H1 (cell line): ENCODE measurements at regions not wholly inside any gene's neighbourhood (a gene's known extent, or its start where the extent isn't known, plus 50 kb on each side); places are given as distances from the start of the nearest gene placed in this dataset.
"Not testable (repeated sequence)": the region's sequence is repeated elsewhere in the genome, so short reads cannot be mapped to it uniquely, and the experiment has no call there.

Experiments
- CTCF ChIA-PET: fragments of 300-600 bp; sonication (Branson Sonifier 250); formaldehyde crosslinking; loops from one replicate; lab custom pipeline; 2021; ENCODE audit not compliant: partially characterized antibody; lab: Charles Lee
- POLR2A ChIA-PET: fragments of 300-600 bp; sonication (Branson Sonifier 250); formaldehyde crosslinking; loops from one replicate; lab custom pipeline; 2021; ENCODE audit warnings: inconsistent platforms; ENCODE audit not compliant: partially characterized antibody; lab: Charles Lee
- DNase-seq, 2 experiments: peaks; one replicate each; pipeline versions ENCODE4 v3.0.0 to v3.0.0-alpha.2; 2010 to 2022; ENCODE audit warnings: low spot score in 2 of 2, low read depth in 1 of 2, mixed read lengths in 1 of 2
- FAIRE-seq: peaks from 2 replicates; lab custom pipeline; 2011; peaks lifted over from hg19 to GRCh38; lab: Jason Lieb, UNC
- H2AFZ ChIP-seq: 2 replicates; pipeline ENCODE4 v1.8.1; 2012; ENCODE audit warnings: low read length, inconsistent platforms
- H2AK5ac ChIP-seq: 2 replicates; pipeline ENCODE4 v1.6.1; 2013; ENCODE audit warnings: low read depth, low read length
- H2BK120ac ChIP-seq: replicated peaks from 2 replicates; pipeline ENCODE3; 2013; ENCODE audit warnings: low read depth, low read length, inconsistent platforms
- H2BK12ac ChIP-seq: 2 replicates; pipeline ENCODE4 v1.6.1; 2013; ENCODE audit warnings: low read depth, low read length
- H2BK15ac ChIP-seq: 2 replicates; pipeline ENCODE4 v1.6.1; 2013; ENCODE audit warnings: low read length
- H2BK20ac ChIP-seq: 2 replicates; pipeline ENCODE4 v1.6.1; 2013; ENCODE audit warnings: low read length
- H2BK5ac ChIP-seq: 2 replicates; pipeline ENCODE4 v1.6.1; 2013; ENCODE audit warnings: low read depth, low read length
- H3K14ac ChIP-seq: 2 replicates; pipeline ENCODE4 v1.6.1; 2013; ENCODE audit warnings: inconsistent platforms; ENCODE audit not compliant: insufficient read length
- H3K18ac ChIP-seq: 2 replicates; pipeline ENCODE4 v1.6.1; 2013; ENCODE audit warnings: low read length; ENCODE audit errors: extremely low read depth
- H3K23ac ChIP-seq: 2 replicates; pipeline ENCODE4 v1.6.1; 2013; ENCODE audit warnings: inconsistent platforms; ENCODE audit not compliant: insufficient read length
- H3K23me2 ChIP-seq: 2 replicates; pipeline ENCODE4 v1.6.1; 2013; ENCODE audit warnings: low read depth, low read length
- H3K27ac ChIP-seq: 2 replicates; pipeline ENCODE4 v1.6.1; 2011; ENCODE audit warnings: low read depth, low read length, inconsistent platforms
- H3K27me3 ChIP-seq, 4 experiments: replicated peaks in 1 of 4; 1 replicate in 1 of 4; 2 replicates in 3 of 4; pipeline versions ENCODE4 v1.6.1 to v1.8.1; 2011 to 2013; ENCODE audit warnings: low read length in 3 of 4, mild to moderate bottlenecking in 3 of 4, inconsistent platforms in 2 of 4, mixed read lengths in 2 of 4, moderate library complexity in 1 of 4; ENCODE audit not compliant: control insufficient read depth in 3 of 4, insufficient read depth in 3 of 4; ENCODE audit errors: extremely low read depth in 1 of 4
- H3K36me3 ChIP-seq, 4 experiments: 2 replicates each; pipeline versions ENCODE4 v1.6.1 to v1.8.1; 2011 to 2013; ENCODE audit warnings: mild to moderate bottlenecking in 4 of 4, low read length in 3 of 4, moderate library complexity in 2 of 4, control low read depth in 1 of 4, inconsistent platforms in 1 of 4; ENCODE audit not compliant: insufficient read depth in 4 of 4, control insufficient read depth in 2 of 4
- H3K4ac ChIP-seq: replicated peaks from 2 replicates; pipeline ENCODE3; 2013; ENCODE audit warnings: low read length, low read depth, mixed read lengths, inconsistent platforms; ENCODE audit not compliant: insufficient read length
- H3K4me1 ChIP-seq, 4 experiments: replicated peaks in 1 of 4; 1 replicate in 1 of 4; 2 replicates in 3 of 4; pipeline versions ENCODE4 v1.6.1 to v1.8.1; 2011 to 2013; ENCODE audit warnings: low read length in 3 of 4, inconsistent platforms in 2 of 4, mixed read lengths in 1 of 4; ENCODE audit not compliant: insufficient read depth in 4 of 4, control insufficient read depth in 3 of 4
- H3K4me2 ChIP-seq, 2 experiments: 2 replicates each; pipeline versions ENCODE4 v1.6.1 to v1.8.1; 2011 to 2013; ENCODE audit warnings: low read depth in 2 of 2, low read length in 2 of 2, control low read depth in 1 of 2, inconsistent platforms in 1 of 2, mild to moderate bottlenecking in 1 of 2; ENCODE audit not compliant: insufficient read depth in 1 of 2
- H3K4me3 ChIP-seq, 4 experiments: fragments of 200-600, 300-600 bp in 1 of 4; sonication (generic), shearing (Covaris generic), sonication (Bioruptor Twin) in 1 of 4; 2 replicates each; pipeline versions ENCODE4 v1.5.1 to v1.8.1; 2011 to 2016; ENCODE audit warnings: low read length in 4 of 4, low read depth in 3 of 4, control low read depth in 2 of 4, inconsistent platforms in 2 of 4, mild to moderate bottlenecking in 2 of 4, mixed read lengths in 1 of 4, moderate library complexity in 1 of 4; ENCODE audit not compliant: insufficient read depth in 2 of 4; ENCODE audit errors: extremely low read depth in 1 of 4
- H3K56ac ChIP-seq: replicated peaks from 2 replicates; pipeline ENCODE3; 2013; ENCODE audit warnings: low read depth, mild to moderate bottlenecking, mixed read lengths, low read length, inconsistent platforms; ENCODE audit not compliant: insufficient read length
- H3K79me1 ChIP-seq: 2 replicates; pipeline ENCODE4 v1.6.1; 2013; ENCODE audit warnings: low read depth, low read length, control low read depth
- H3K79me2 ChIP-seq, 2 experiments: 2 replicates each; pipeline versions ENCODE4 v1.6.1 to v1.8.1; 2012 to 2013; ENCODE audit warnings: low read length in 2 of 2, mild to moderate bottlenecking in 2 of 2, inconsistent platforms in 1 of 2; ENCODE audit not compliant: insufficient read depth in 2 of 2, control insufficient read depth in 1 of 2
- H3K9ac ChIP-seq, 4 experiments: replicated peaks in 1 of 4; 1 replicate in 1 of 4; 2 replicates in 3 of 4; pipeline versions ENCODE4 v1.6.1 to v1.8.1; 2011 to 2013; ENCODE audit warnings: low read depth in 3 of 4, low read length in 3 of 4, control low read depth in 2 of 4, mild to moderate bottlenecking in 2 of 4, moderate library complexity in 2 of 4, inconsistent platforms in 1 of 4; ENCODE audit errors: extremely low read depth in 1 of 4
- H3K9me3 ChIP-seq, 2 experiments: 2 replicates each; pipeline versions ENCODE4 v1.6.1 to v1.8.1; 2012 to 2013; ENCODE audit warnings: mild to moderate bottlenecking in 2 of 2, moderate library complexity in 2 of 2, control low read depth in 1 of 2, inconsistent platforms in 1 of 2, low read depth in 1 of 2, low read length in 1 of 2, mixed read lengths in 1 of 2; ENCODE audit not compliant: insufficient read depth in 2 of 2
- H4K20me1 ChIP-seq, 2 experiments: replicated peaks in 1 of 2; 2 replicates each; pipeline versions ENCODE3 to v1.8.1; 2011 to 2013; ENCODE audit warnings: inconsistent platforms in 2 of 2, low read length in 2 of 2, mild to moderate bottlenecking in 1 of 2; ENCODE audit not compliant: insufficient read depth in 2 of 2, control insufficient read depth in 1 of 2
- H4K5ac ChIP-seq: 2 replicates; pipeline ENCODE4 v1.6.1; 2013; ENCODE audit warnings: low read length, low read depth, mixed read lengths, inconsistent platforms; ENCODE audit not compliant: insufficient read length
- H4K8ac ChIP-seq: 2 replicates; pipeline ENCODE4 v1.8.0; 2013; ENCODE audit warnings: mild to moderate bottlenecking, moderate library complexity, low read length, inconsistent platforms; ENCODE audit not compliant: insufficient read depth; ENCODE audit errors: extremely low read depth
- H4K91ac ChIP-seq: replicated peaks from 2 replicates; pipeline ENCODE3; 2013; ENCODE audit warnings: low read length, mixed read lengths, inconsistent platforms; ENCODE audit not compliant: insufficient read length
- WGBS, 2 experiments: shearing (Covaris generic) in 1 of 2; methylation state at CpG; one replicate each; pipeline versions ENCODE4 v1.1.6 to v1.1.7; 2013 to 2015; ENCODE audit warnings: low lambda C conversion rate in 2 of 2, mixed read lengths in 2 of 2, inconsistent platforms in 1 of 2, low coverage in 1 of 2, missing lambda C conversion rate in 1 of 2; ENCODE audit not compliant: insufficient replicate concordance in 2 of 2, insufficient coverage in 1 of 2, insufficient read length in 1 of 2; ENCODE audit errors: extremely low coverage in 1 of 2, missing lambda C conversion rate in 1 of 2; 5-methylcytosine and 5-hydroxymethylcytosine counted together

DNA sequence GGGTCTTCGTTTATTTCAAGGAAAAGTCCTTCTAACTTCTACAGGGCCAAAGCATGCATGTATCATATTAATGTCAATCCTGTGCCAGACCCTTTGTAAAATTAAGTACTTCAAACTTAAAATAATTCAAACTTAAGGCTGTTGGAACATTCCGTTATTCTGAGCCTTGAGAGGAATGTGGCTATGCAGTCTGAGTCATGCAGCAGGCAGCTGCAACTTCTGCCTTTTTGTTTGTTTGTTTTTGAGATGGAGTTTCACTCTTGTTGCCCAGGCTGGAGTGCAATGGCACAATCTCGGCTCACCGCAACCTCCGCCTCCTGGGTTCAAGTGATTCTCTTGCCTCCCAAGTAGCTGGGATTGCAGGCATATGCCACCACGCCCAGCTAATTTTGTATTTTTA lies 67.0 kb upstream of the WSCD1 start:
- H3K4ac ChIP-seq, DNase-seq, FAIRE-seq, H3K36me3 ChIP-seq, H3K23me2 ChIP-seq, H3K79me2 ChIP-seq, H2BK20ac ChIP-seq, H3K56ac ChIP-seq, H3K23ac ChIP-seq, H3K18ac ChIP-seq, H2AFZ ChIP-seq, H3K9me3 ChIP-seq, H3K9ac ChIP-seq, H4K20me1 ChIP-seq, H3K14ac ChIP-seq, H3K27ac ChIP-seq, H2BK120ac ChIP-seq, H3K27me3 ChIP-seq, H4K8ac ChIP-seq, H3K4me1 ChIP-seq, H4K5ac ChIP-seq, H3K79me1 ChIP-seq, H2BK15ac ChIP-seq, H3K4me3 ChIP-seq, H2AK5ac ChIP-seq, POLR2A ChIA-PET, H4K91ac ChIP-seq, H2BK12ac ChIP-seq, H3K4me2 ChIP-seq, H2BK5ac ChIP-seq: not testable (repeated sequence)
- CTCF ChIA-PET, result interaction anchor here (1.3 kb wide), 1 partner anchor 208 kb away, joined by 3 read pairs; no protein-coding TSS in a partner anchor
- 92% methylated on average over 6 of the region's 6 CpGs; no CpG with 5 or more reads in 1 of the 2 experiments for WGBS, 2 experiments
